BLaER1 treated with 17β-estradiol and CSF1 and Interleukin-3, amounts not matched to agents 10 nM and 100 nM (cell line): ENCODE measurements at regions not wholly inside any gene's neighbourhood (a gene's known extent, or its start where the extent isn't known, plus 50 kb on each side); places are given as distances from the start of the nearest gene placed in this dataset.

Source experiments
- H3K27ac ChIP-seq, 11 experiments: shearing (Covaris generic); formaldehyde crosslinking; 2 replicates each; pipeline ENCODE4 v1.8.1; 2022
- H3K27me3 ChIP-seq, 11 experiments: shearing (Covaris generic); formaldehyde crosslinking; 2 replicates each; pipeline ENCODE4 v1.8.1; 2022
- H3K36me3 ChIP-seq, 11 experiments: shearing (Covaris generic); formaldehyde crosslinking; 2 replicates each; pipeline ENCODE4 v1.8.1; 2022
- H3K4me1 ChIP-seq, 10 experiments: shearing (Covaris generic); formaldehyde crosslinking; 2 replicates each; pipeline ENCODE4 v1.8.1; 2022
- H3K4me2 ChIP-seq, 11 experiments: shearing (Covaris generic); formaldehyde crosslinking; 2 replicates each; pipeline ENCODE4 v1.8.1; 2022
- H3K4me3 ChIP-seq, 10 experiments: shearing (Covaris generic); formaldehyde crosslinking; 2 replicates each; pipeline ENCODE4 v1.8.1; 2022
- H3K9ac ChIP-seq, 11 experiments: shearing (Covaris generic); formaldehyde crosslinking; 2 replicates each; pipeline ENCODE4 v1.8.1; 2022
- H3K9me3 ChIP-seq, 11 experiments: shearing (Covaris generic); formaldehyde crosslinking; replicated peaks in 1 of 11; 2 replicates each; pipeline ENCODE4 v1.8.1; 2022
- H4K20me1 ChIP-seq, 11 experiments: shearing (Covaris generic); formaldehyde crosslinking; 2 replicates each; pipeline ENCODE4 v1.8.1; 2022
- Cebpa-rat ChIP-seq, 11 experiments: shearing (Covaris generic); IDR thresholded peaks; 2 replicates each; pipeline ENCODE4 v1.8.1; 2022

DNA sequence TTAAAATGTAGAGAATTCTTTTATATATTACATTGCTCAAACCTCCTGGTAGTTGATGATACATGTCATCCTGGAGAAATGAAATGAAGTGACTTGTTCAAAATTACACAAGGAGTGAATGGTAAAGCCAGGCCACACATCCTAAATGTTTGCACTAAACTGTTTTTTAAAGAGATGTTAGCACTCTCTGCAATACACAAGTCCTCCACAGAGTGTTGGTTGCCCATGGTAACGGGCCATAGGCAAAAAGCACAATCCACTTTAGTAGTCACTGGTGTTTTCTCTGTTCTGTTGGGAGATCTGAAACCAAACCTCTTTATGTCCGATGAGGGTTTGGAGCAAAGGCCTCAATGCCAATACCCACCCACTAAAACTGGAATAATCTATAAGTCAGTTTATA is 907.4 kb downstream of the NTRK3 start:
- Histone ChIP-seq H3K4me1 (no peaks in the 10 kb centered on the region), H3K36me3 (no peaks in the 10 kb centered on the region), H3K27ac (no peak overlapping the region), H3K9me3 (peaks cover 0 to 12% (median 0%) of the 10 kb centered on the region in 11 experiments; a peak in 5 of 22 replicates), H3K4me2 (no peak overlapping the region), H3K27me3 (no peaks in the 10 kb centered on the region), H3K4me3 (no peak overlapping the region), H4K20me1 (no peaks in the 10 kb centered on the region), H3K9ac (no peak overlapping the region)
- no peak for TF ChIP-seq Cebpa-rat (IDR thresholded peaks at IDR 0.05)

DNA sequence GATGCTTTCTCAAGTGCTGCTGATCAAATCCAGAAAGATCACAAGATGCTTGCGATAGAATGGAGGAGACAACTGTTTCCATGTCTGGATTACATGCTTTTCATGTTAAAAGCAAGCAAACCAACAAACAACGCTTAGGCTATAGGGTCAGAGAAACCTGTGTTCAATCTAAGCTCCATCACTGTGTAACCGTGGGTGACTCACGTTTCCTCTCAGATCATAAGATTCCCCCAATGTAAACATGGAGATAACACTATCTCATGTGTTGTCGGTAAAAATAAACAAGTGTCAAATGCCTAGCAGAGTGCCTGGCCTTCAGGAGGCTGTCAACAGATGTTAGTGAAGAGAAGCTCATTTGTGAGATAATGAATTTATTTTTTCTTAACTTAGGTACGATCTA is 907.8 kb downstream of the NTRK3 start:
- no peak overlapping the region for H3K9ac ChIP-seq
- H4K20me1 ChIP-seq, result no peaks in the 10 kb centered on the region
- no peak overlapping the region for H3K27ac ChIP-seq
- no peak for TF ChIP-seq Cebpa-rat (IDR thresholded peaks at IDR 0.05)
- no peaks in the 10 kb centered on the region for H3K36me3 ChIP-seq
- no peaks in the 10 kb centered on the region for H3K27me3 ChIP-seq
- no peaks in the 10 kb centered on the region for H3K4me1 ChIP-seq
- peaks cover 0 to 12% (median 0%) of the 10 kb centered on the region in 11 experiments; a peak in 5 of 22 replicates for H3K9me3 ChIP-seq
- H3K4me2 ChIP-seq, result no peak overlapping the region
- H3K4me3 ChIP-seq, result no peak overlapping the region

GRCh38 chr15:87347806-87348515 is 908.6 kb downstream of the NTRK3 start:
- Histone ChIP-seq H3K9me3 (peaks cover 0 to 12% (median 0%) of the 10 kb centered on the region in 11 experiments; a peak in 5 of 22 replicates), H3K27me3 (no peaks in the 10 kb centered on the region), H3K4me2 (no peak overlapping the region), H4K20me1 (no peaks in the 10 kb centered on the region), H3K4me1 (no peaks in the 10 kb centered on the region), H3K36me3 (no peaks in the 10 kb centered on the region), H3K9ac (no peak overlapping the region), H3K4me3 (no peak overlapping the region), H3K27ac (no peak overlapping the region)
- no peak for TF ChIP-seq Cebpa-rat (IDR thresholded peaks at IDR 0.05)

DNA sequence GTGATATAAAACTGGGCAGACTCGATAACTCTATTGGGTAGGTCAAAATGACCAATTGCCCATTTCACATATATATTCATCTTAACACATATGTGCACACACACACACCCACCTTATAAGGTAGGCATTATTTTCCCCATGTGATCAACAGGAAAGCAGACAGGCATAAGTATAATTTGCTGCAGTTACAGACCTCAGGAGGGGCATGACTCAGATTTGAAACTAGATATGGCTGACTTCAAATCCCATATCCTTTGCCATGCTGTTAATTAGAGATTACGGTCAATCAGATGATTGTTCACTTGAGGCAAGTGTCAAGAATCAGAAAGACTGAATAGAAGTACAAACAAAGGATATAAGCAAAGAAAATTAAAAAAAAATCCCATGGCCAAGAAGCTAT is 910.6 kb downstream of the NTRK3 start:
- no peaks in the 10 kb centered on the region for H4K20me1 ChIP-seq
- peaks cover 0 to 12% (median 0%) of the 10 kb centered on the region in 11 experiments; a peak in 5 of 22 replicates for H3K9me3 ChIP-seq
- no peaks in the 10 kb centered on the region for H3K27me3 ChIP-seq
- no peak overlapping the region for H3K9ac ChIP-seq
- H3K27ac ChIP-seq, result no peak overlapping the region
- H3K4me3 ChIP-seq, result no peak overlapping the region
- TF ChIP-seq Cebpa-rat (IDR thresholded peaks at IDR 0.05), result no peak
- no peaks in the 10 kb centered on the region for H3K4me1 ChIP-seq
- H3K4me2 ChIP-seq, result no peak overlapping the region
- H3K36me3 ChIP-seq, result no peaks in the 10 kb centered on the region

GRCh38 chr15:87343966-87344365 is 912.6 kb downstream of the NTRK3 start:
- H3K4me2 ChIP-seq, result no peak overlapping the region
- no peaks in the 10 kb centered on the region for H3K36me3 ChIP-seq
- H3K9me3 ChIP-seq, result peaks cover 0 to 12% (median 0%) of the 10 kb centered on the region in 11 experiments; a peak in 5 of 22 replicates
- H3K4me3 ChIP-seq, result no peak overlapping the region
- H4K20me1 ChIP-seq, result no peaks in the 10 kb centered on the region
- H3K9ac ChIP-seq, result no peak overlapping the region
- no peak overlapping the region for H3K27ac ChIP-seq
- no peak for TF ChIP-seq Cebpa-rat (IDR thresholded peaks at IDR 0.05)
- no peaks in the 10 kb centered on the region for H3K27me3 ChIP-seq
- H3K4me1 ChIP-seq, result no peaks in the 10 kb centered on the region

DNA sequence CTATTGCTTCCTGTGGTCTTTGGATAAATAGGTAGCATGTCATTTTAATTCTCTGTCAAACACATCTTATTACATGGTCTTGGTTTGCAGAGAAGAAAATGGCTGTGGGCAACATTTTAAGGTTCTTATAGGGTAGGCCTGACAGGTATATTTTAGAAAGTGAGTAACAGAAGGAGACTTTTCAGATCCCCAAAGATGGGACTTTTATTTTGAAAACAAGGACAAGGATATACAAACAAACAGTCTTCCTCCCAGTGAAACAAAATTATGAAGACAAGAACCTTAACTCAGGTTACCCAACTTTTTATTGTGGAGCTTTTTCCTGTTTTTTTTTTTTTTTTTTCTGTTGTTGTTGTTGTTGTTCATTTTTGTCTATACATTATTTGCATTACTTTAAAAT is 916.2 kb downstream of the NTRK3 start:
- Histone ChIP-seq H3K4me1 (no peaks in the 10 kb centered on the region), H4K20me1 (no peaks in the 10 kb centered on the region), H3K36me3 (no peaks in the 10 kb centered on the region), H3K4me3 (no peak overlapping the region), H3K27ac (no peak overlapping the region), H3K9ac (no peak overlapping the region), H3K4me2 (no peak overlapping the region), H3K9me3 (no peaks in the 10 kb centered on the region), H3K27me3 (no peaks in the 10 kb centered on the region)
- TF ChIP-seq Cebpa-rat (IDR thresholded peaks at IDR 0.05), result no peak

DNA sequence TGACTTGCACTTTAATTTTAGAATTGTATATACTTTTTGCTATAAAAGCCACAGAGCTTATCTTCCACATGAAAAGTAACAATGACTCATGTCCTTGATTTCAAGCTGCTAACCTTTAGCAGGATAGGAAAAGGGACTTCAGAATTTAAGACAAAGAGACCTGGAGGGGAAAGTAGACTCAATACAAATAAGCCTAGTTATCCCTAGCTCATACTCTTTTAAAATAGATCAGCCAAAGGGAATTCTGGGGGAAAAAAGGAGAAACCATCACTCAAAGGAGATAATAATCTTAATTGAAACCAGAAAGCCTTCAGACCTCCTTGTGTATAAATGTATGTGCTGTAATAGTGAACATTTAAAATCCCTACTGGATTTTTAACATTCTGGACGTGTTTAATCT is 930.3 kb downstream of the NTRK3 start:
- H3K4me2 ChIP-seq, result no peak overlapping the region
- H4K20me1 ChIP-seq, result no peaks in the 10 kb centered on the region
- no peak overlapping the region for H3K4me3 ChIP-seq
- H3K27me3 ChIP-seq, result no peaks in the 10 kb centered on the region
- no peaks in the 10 kb centered on the region for H3K36me3 ChIP-seq
- H3K9me3 ChIP-seq, result no peaks in the 10 kb centered on the region
- no peaks in the 10 kb centered on the region for H3K4me1 ChIP-seq
- H3K27ac ChIP-seq, result no peak overlapping the region
- no peak for TF ChIP-seq Cebpa-rat (IDR thresholded peaks at IDR 0.05)
- H3K9ac ChIP-seq, result no peak overlapping the region

GRCh38 chr15:87322870-87323269 is 933.7 kb downstream of the NTRK3 start:
- no peak overlapping the region for H3K9ac ChIP-seq
- H3K4me3 ChIP-seq, result no peak overlapping the region
- no peaks in the 10 kb centered on the region for H3K36me3 ChIP-seq
- no peaks in the 10 kb centered on the region for H3K9me3 ChIP-seq
- no peaks in the 10 kb centered on the region for H4K20me1 ChIP-seq
- H3K4me2 ChIP-seq, result no peak overlapping the region
- no peaks in the 10 kb centered on the region for H3K27me3 ChIP-seq
- no peak overlapping the region for H3K27ac ChIP-seq
- H3K4me1 ChIP-seq, result no peaks in the 10 kb centered on the region
- TF ChIP-seq Cebpa-rat (IDR thresholded peaks at IDR 0.05), result no peak

- Histone ChIP-seq H3K9me3 (no peaks in the 10 kb centered on the region), H3K4me3 (no peak overlapping the region), H3K27me3 (no peaks in the 10 kb centered on the region), H4K20me1 (no peaks in the 10 kb centered on the region), H3K9ac (no peak overlapping the region), H3K4me2 (no peak overlapping the region), H3K36me3 (no peaks in the 10 kb centered on the region), H3K27ac (no peak overlapping the region), H3K4me1 (no peaks in the 10 kb centered on the region)
- TF ChIP-seq Cebpa-rat (IDR thresholded peaks at IDR 0.05), result no peak
Measured at GRCh38 chr15:87322265-87322664, 934.3 kb downstream of the NTRK3 start.

DNA sequence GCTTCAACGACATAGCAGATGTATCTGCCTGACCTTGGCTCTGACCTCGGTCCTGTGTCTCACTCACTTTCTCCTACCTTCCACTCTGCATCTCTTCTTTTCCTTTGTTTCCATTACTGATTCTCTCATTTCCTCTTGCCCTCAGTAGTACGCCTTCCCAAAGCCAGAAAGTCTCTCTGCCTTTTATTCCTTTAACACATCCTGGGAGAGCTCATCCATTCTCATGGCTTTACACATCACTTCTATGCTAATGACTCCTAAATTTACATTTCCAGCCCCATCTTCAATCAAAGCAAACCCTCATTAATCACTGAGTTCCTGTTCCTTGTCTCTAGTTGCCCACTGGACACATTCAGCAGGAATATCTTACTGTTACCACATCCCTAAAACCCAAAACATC is 938.6 kb downstream of the NTRK3 start:
- no peak overlapping the region for H3K4me3 ChIP-seq
- H4K20me1 ChIP-seq, result no peaks in the 10 kb centered on the region
- no peaks in the 10 kb centered on the region for H3K9me3 ChIP-seq
- H3K4me2 ChIP-seq, result no peak overlapping the region
- H3K27ac ChIP-seq, result no peak overlapping the region
- no peaks in the 10 kb centered on the region for H3K36me3 ChIP-seq
- H3K27me3 ChIP-seq, result no peaks in the 10 kb centered on the region
- TF ChIP-seq Cebpa-rat (IDR thresholded peaks at IDR 0.05), result no peak
- no peaks in the 10 kb centered on the region for H3K4me1 ChIP-seq
- H3K9ac ChIP-seq, result no peak overlapping the region
